ENCODE measurements at regions not wholly inside any gene's neighbourhood (a gene's known extent, or its start where the extent isn't known, plus 50 kb on each side); places are given as distances from the start of the nearest gene placed in this dataset.

DNA sequence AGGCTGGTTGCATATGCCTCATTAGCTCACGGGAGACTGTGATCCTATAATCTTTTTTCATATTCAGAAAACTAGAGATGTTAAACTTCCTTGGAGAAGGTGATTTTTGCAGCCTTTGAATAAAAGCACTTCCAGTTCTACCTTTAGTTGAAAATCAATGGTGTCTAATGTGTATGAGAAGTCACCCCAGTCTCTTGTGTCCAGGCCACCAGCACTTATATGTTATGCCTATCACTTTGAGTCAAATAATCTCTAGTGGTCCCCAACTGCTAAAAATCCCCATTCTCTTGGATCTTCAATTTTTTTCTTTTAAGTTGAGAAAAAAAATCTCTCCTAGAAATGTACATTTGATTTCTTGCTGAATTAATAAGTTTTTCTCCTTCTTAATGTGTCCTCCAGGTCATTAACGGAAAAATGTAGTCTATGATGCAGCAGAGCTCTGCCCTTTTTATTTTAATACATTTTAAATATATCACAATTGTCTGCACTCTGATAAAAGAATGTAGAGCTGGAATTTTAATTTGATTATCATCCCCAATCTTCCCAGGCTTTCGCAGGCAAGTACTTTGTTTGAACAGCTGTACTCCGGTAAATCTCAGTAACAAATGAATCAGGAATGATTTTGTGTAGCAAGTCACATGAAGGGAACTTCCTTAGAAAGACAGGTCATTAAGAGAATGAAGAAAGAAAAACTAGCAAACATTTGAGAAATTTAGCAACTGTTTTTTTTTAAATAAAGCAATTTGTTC, 147.0 kb downstream of the SOX4 start:
- ATAC-seq (ENCODE audit: low FRiP score) (no peak), DNase-seq (ENCODE audit: low spot score) (no peak)
- TF ChIP-seq, protein P1, sequence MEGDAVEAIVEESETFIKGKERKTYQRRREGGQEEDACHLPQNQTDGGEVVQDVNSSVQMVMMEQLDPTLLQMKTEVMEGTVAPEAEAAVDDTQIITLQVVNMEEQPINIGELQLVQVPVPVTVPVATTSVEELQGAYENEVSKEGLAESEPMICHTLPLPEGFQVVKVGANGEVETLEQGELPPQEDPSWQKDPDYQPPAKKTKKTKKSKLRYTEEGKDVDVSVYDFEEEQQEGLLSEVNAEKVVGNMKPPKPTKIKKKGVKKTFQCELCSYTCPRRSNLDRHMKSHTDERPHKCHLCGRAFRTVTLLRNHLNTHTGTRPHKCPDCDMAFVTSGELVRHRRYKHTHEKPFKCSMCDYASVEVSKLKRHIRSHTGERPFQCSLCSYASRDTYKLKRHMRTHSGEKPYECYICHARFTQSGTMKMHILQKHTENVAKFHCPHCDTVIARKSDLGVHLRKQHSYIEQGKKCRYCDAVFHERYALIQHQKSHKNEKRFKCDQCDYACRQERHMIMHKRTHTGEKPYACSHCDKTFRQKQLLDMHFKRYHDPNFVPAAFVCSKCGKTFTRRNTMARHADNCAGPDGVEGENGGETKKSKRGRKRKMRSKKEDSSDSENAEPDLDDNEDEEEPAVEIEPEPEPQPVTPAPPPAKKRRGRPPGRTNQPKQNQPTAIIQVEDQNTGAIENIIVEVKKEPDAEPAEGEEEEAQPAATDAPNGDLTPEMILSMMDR (IDR thresholded peaks at IDR 0.05): no peak

DNA sequence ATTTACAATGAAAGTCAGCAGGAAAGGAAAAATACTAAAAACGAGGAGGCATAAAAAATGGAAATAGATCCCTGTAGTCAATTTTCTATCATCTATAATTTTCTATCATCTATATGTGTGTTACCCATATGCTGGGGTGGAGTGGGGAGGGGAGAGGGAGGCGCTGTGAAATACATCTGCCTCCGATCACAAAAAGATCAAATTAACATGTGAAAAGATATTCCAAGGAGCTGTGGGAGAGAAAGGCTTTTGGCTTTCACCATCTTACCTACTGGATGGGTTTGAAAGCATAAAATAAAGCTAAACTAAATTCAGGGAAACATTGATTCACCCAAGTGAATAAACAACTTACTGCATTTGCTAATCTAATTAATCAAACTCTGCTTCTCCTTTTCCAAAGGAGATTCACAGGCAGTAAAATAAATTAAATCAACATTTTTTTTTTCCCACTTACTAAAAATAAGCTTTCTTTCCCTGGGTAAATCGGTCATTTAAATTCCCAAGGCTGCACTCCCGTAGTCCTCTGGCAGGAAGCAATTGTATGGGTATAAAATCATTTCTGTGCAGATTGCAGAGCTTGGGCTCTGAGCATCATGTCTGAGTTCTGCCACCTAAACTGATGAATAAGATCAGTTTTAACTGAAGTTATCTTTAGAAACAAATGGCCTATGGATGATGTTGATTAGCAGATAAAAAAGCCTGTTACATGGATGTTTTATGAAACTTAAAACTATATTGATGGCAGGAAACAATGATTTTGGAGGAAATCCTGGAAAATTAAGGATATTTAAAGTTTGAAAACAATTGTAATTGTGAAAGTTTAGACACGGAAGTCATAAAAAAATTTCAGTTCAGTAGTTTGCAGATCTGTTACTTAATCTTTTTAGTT, 147.9 kb downstream of the SOX4 start:
- ATAC-seq (ENCODE audit: low FRiP score): no peak

GRCh38 chr6:21742238-21742660, 148.7 kb downstream of the SOX4 start:
- DNase-seq (ENCODE audit: low spot score) (no peak), ATAC-seq (ENCODE audit: low FRiP score) (no peak)
- TF ChIP-seq, protein P1 (IDR thresholded peaks at IDR 0.05): no peak

More for the DNA sequence above, 147.9 kb downstream of the SOX4 start:
- no peak for DNase-seq (ENCODE audit: low spot score)
- TF ChIP-seq, protein P1 (IDR thresholded peaks at IDR 0.05): no peak

- ATAC-seq (ENCODE audit: low FRiP score) (no peak), DNase-seq (ENCODE audit: low spot score) (no peak)
- TF ChIP-seq, protein P1 (IDR thresholded peaks at IDR 0.05): no peak
Observed at GRCh38 chr6:21744331-21744730, 150.8 kb downstream of the SOX4 start.

DNA sequence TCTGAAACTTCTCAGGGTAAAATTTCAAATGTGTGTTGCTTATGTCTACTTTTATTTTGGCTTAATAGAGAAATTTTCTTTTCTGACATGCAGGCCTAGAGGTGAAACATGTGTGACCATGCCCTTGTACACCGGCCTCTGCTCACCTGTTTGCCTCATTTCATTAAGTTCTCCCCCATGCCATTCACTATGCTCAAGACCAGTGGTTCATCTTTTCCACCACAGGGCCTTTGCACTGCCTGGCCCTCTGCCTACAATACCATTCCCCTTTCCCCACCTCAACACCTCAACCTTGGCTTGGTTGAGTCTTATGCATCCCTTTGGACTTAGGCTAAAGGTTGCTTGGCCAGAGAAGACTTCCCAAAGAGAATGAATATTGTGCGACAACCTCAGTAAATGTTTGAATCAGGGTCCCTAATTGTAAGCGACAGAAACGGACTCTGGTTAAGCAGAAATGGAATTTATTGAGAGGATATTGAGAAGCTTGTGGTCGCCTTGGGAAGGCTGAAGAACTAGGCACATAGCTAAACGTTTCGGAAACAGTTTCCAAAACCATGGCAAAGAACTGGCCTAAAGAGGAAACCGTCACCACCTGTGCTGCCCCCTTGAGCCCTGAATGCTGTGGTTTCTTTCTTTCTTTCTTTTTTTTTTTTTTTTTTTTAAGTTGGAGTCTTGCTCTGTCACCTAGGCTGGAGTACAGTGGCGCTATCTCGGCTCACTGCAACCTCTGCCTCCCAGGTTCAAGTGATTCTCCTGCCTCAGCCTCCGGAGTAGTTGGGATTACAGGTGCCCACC, 152.2 kb downstream of the SOX4 start:
- no peak for ATAC-seq (ENCODE audit: low FRiP score)
- no peak for DNase-seq (ENCODE audit: low spot score)
- TF ChIP-seq, protein P1 (IDR thresholded peaks at IDR 0.05): no peak

DNA sequence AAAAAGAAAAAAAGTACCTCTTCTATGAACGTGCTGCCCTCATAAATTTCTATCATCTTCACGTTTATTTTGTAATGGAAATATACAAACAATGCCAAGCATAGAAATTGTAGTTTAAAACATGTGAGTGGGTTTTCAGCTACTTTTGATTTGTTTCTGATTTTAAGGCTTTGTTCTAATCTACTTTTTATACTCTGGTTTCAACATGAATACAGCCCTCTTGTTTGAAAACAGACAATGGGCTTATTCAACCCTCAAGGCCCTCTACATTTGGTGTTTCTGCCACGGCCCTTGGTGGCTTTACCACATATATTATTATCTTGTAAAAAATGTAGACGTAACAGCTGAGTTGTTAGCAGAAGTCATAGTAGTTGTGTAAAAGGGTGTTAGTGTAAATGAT, 153.9 kb downstream of the SOX4 start:
- no peak for ATAC-seq (ENCODE audit: low FRiP score)
- TF ChIP-seq, protein P1 (IDR thresholded peaks at IDR 0.05): no peak
- DNase-seq (ENCODE audit: low spot score): no peak

All from omental fat pad (tissue), 3 donors.